Osteocyte (in vitro differentiated cells): ENCODE measurements at regions not wholly inside any gene's neighbourhood (a gene's known extent, or its start where the extent isn't known, plus 50 kb on each side); places are given as distances from the start of the nearest gene placed in this dataset.

Experiments
- DNase-seq: peaks from one replicate; pipeline ENCODE4 v3.0.0; 2021; ENCODE audit warnings: mixed read lengths; ENCODE audit not compliant: unreplicated experiment; ENCODE audit errors: extremely low spot score
- H3K27ac Mint-ChIP-seq: one replicate; pipeline ENCODE4 v1.8.0; 2021; ENCODE audit warnings: mild to moderate bottlenecking, mixed read lengths; ENCODE audit not compliant: unreplicated experiment
- H3K27me3 Mint-ChIP-seq: one replicate; pipeline ENCODE4 v1.8.0; 2021; ENCODE audit warnings: mixed read lengths; ENCODE audit not compliant: unreplicated experiment
- H3K36me3 Mint-ChIP-seq: one replicate; pipeline ENCODE4 v1.8.0; 2021; ENCODE audit warnings: mixed read lengths; ENCODE audit not compliant: unreplicated experiment
- H3K4me1 Mint-ChIP-seq: one replicate; pipeline ENCODE4 v1.8.0; 2021; ENCODE audit warnings: mixed read lengths; ENCODE audit not compliant: unreplicated experiment
- H3K4me3 Mint-ChIP-seq: one replicate; pipeline ENCODE4 v1.8.0; 2021; ENCODE audit warnings: mild to moderate bottlenecking, moderate library complexity, mixed read lengths; ENCODE audit not compliant: unreplicated experiment
- H3K9me3 Mint-ChIP-seq: one replicate; pipeline ENCODE4 v1.8.0; 2021; ENCODE audit warnings: mixed read lengths; ENCODE audit not compliant: unreplicated experiment
- CTCF ChIP-seq: fragments of 200-600 bp; sonication (generic); IDR thresholded peaks from 2 replicates; pipeline ENCODE4 v1.5.0; 2021; ENCODE audit warnings: antibody characterized with exemption, mild to moderate bottlenecking, moderate library complexity

- DNase-seq = no peak
- Mint-ChIP-seq H3K9me3 (no peaks in the 10 kb centered on the region), H3K4me1 (peaks cover 2% of the 10 kb centered on the region), H3K27me3 (peaks cover 11% of the 10 kb centered on the region), H3K27ac (no peak overlapping the region), H3K36me3 (no peaks in the 10 kb centered on the region), H3K4me3 (no peak overlapping the region)
- TF ChIP-seq CTCF = no peak
Observed at GRCh38 chr1:200248541-200248940, 161.3 kb downstream of the ZNF281 start.

- DNase-seq = no peak
- peaks cover 2% of the 10 kb centered on the region for H3K4me1 Mint-ChIP-seq
- H3K27ac Mint-ChIP-seq = no peak overlapping the region
- H3K4me3 Mint-ChIP-seq = no peak overlapping the region
- no peak for TF ChIP-seq CTCF
- H3K9me3 Mint-ChIP-seq = no peaks in the 10 kb centered on the region
- H3K27me3 Mint-ChIP-seq = peaks cover 11% of the 10 kb centered on the region
- H3K36me3 Mint-ChIP-seq = no peaks in the 10 kb centered on the region
Observed at GRCh38 chr1:200247518-200247917, 162.3 kb downstream of the ZNF281 start.

GRCh38 chr1:200245473-200245872, 164.4 kb downstream of the ZNF281 start:
- Mint-ChIP-seq H3K9me3 (no peaks in the 10 kb centered on the region), H3K27me3 (peaks cover 11% of the 10 kb centered on the region), H3K27ac (no peak overlapping the region), H3K4me3 (no peak overlapping the region), H3K4me1 (peaks cover 5% of the 10 kb centered on the region), H3K36me3 (no peaks in the 10 kb centered on the region)
- TF ChIP-seq CTCF = no peak
- DNase-seq = no peak

- Mint-ChIP-seq H3K27ac (no peak overlapping the region), H3K36me3 (no peaks in the 10 kb centered on the region), H3K27me3 (peaks cover 7% of the 10 kb centered on the region), H3K9me3 (no peaks in the 10 kb centered on the region), H3K4me3 (no peak overlapping the region), H3K4me1 (peaks cover 6% of the 10 kb centered on the region)
- no peak for DNase-seq
- no peak for TF ChIP-seq CTCF
Observed at GRCh38 chr1:200243042-200243437, 166.8 kb downstream of the ZNF281 start.

- no peak for TF ChIP-seq CTCF
- Mint-ChIP-seq H3K27me3 (peaks cover 3% of the 10 kb centered on the region), H3K9me3 (no peaks in the 10 kb centered on the region), H3K27ac (no peak overlapping the region), H3K4me3 (no peak overlapping the region), H3K36me3 (no peaks in the 10 kb centered on the region), H3K4me1 (peaks cover 6% of the 10 kb centered on the region)
- no peak for DNase-seq
Observed at GRCh38 chr1:200242110-200243041, 167.5 kb downstream of the ZNF281 start.
